Progenitor cell of endocrine pancreas (in vitro differentiated cells): ENCODE measurements at regions not wholly inside any gene's neighbourhood (a gene's known extent, or its start where the extent isn't known, plus 50 kb on each side); places are given as distances from the start of the nearest gene placed in this dataset.

ENCODE experiments used
- DNase-seq: peaks from one replicate; pipeline ENCODE4 v3.0.0; 2021; ENCODE audit warnings: low spot score; ENCODE audit not compliant: unreplicated experiment
- H3K27ac Mint-ChIP-seq: 2 replicates; pipeline ENCODE4 v1.8.0; 2021; ENCODE audit warnings: mild to moderate bottlenecking, moderate library complexity, mixed read lengths
- H3K27me3 Mint-ChIP-seq: 2 replicates; pipeline ENCODE4 v1.8.0; 2021; ENCODE audit warnings: mixed read lengths
- H3K36me3 Mint-ChIP-seq: 2 replicates; pipeline ENCODE4 v1.8.0; 2022; ENCODE audit warnings: mixed read lengths; ENCODE audit not compliant: insufficient read depth
- H3K4me1 Mint-ChIP-seq: 2 replicates; pipeline ENCODE4 v1.8.0; 2021; ENCODE audit warnings: low read depth, mixed read lengths
- H3K4me3 Mint-ChIP-seq: 2 replicates; pipeline ENCODE4 v1.8.0; 2021; ENCODE audit warnings: low read depth, mild to moderate bottlenecking, moderate library complexity, mixed read lengths
- H3K9me3 Mint-ChIP-seq: 2 replicates; pipeline ENCODE4 v1.8.0; 2021; ENCODE audit warnings: low read depth, mixed read lengths
- CTCF ChIP-seq: fragments of 200-600 bp; sonication (generic); IDR thresholded peaks from one replicate; pipeline ENCODE4 v1.5.0; 2021; ENCODE audit warnings: antibody characterized with exemption, mild to moderate bottlenecking; ENCODE audit not compliant: unreplicated experiment

- Mint-ChIP-seq H3K27ac (no peak overlapping the region), H3K4me3 (no peak overlapping the region), H3K36me3 (no peaks in the 10 kb centered on the region), H3K9me3 (no peaks in the 10 kb centered on the region), H3K4me1 (no peaks in the 10 kb centered on the region), H3K27me3 (peaks cover 24% of the 10 kb centered on the region)
- TF ChIP-seq CTCF: no peak
- DNase-seq: no peak
Observed at GRCh38 chr5:56450766-56451165, 217.6 kb upstream of the ANKRD55 start.

GRCh38 chr5:56449071-56449640 is 216.0 kb upstream of the ANKRD55 start:
- Mint-ChIP-seq H3K4me1 (no peaks in the 10 kb centered on the region), H3K9me3 (no peaks in the 10 kb centered on the region), H3K4me3 (no peak overlapping the region), H3K36me3 (no peaks in the 10 kb centered on the region), H3K27me3 (peaks cover 16% of the 10 kb centered on the region), H3K27ac (no peak overlapping the region)
- DNase-seq: no peak
- TF ChIP-seq CTCF: no peak

GRCh38 chr5:56447656-56448055 is 214.5 kb upstream of the ANKRD55 start:
- DNase-seq: no peak
- Mint-ChIP-seq H3K4me3 (no peak overlapping the region), H3K9me3 (no peaks in the 10 kb centered on the region), H3K27me3 (peaks cover 16% of the 10 kb centered on the region), H3K4me1 (no peaks in the 10 kb centered on the region), H3K27ac (no peak overlapping the region), H3K36me3 (no peaks in the 10 kb centered on the region)
- no peak for TF ChIP-seq CTCF

- no peak overlapping the region for H3K4me3 Mint-ChIP-seq
- no peaks in the 10 kb centered on the region for H3K9me3 Mint-ChIP-seq
- H3K36me3 Mint-ChIP-seq: no peaks in the 10 kb centered on the region
- peaks cover 16% of the 10 kb centered on the region for H3K27me3 Mint-ChIP-seq
- DNase-seq: no peak
- no peak for TF ChIP-seq CTCF
- H3K4me1 Mint-ChIP-seq: no peaks in the 10 kb centered on the region
- H3K27ac Mint-ChIP-seq: no peak overlapping the region
Observed at GRCh38 chr5:56447232-56447631, 214.1 kb upstream of the ANKRD55 start.

GRCh38 chr5:56446728-56447127 is 213.6 kb upstream of the ANKRD55 start:
- no peak for DNase-seq
- no peaks in the 10 kb centered on the region for H3K36me3 Mint-ChIP-seq
- TF ChIP-seq CTCF: no peak
- H3K27me3 Mint-ChIP-seq: peaks cover 16% of the 10 kb centered on the region
- H3K4me3 Mint-ChIP-seq: no peak overlapping the region
- no peak overlapping the region for H3K27ac Mint-ChIP-seq
- no peaks in the 10 kb centered on the region for H3K9me3 Mint-ChIP-seq
- H3K4me1 Mint-ChIP-seq: no peaks in the 10 kb centered on the region
